ENCODE measurements at regions not wholly inside any gene's neighbourhood (a gene's known extent, or its start where the extent isn't known, plus 50 kb on each side); places are given as distances from the start of the nearest gene placed in this dataset.

- ATAC-seq = no peak
- TF ChIP-seq POLR2AphosphoS5 (IDR thresholded peaks at IDR 0.05; ENCODE audit: low read depth, low read length) (no peak), TCF7L2 (IDR thresholded peaks at IDR 0.05; ENCODE audit: low read depth, low read length) (no peak), CTCF (IDR thresholded peaks at IDR 0.05) (no peak), SIN3A (IDR thresholded peaks at IDR 0.05; ENCODE audit: borderline replicate concordance, insufficient read depth, low read depth, low read length) (no peak), REST (IDR thresholded peaks at IDR 0.05; ENCODE audit: insufficient read depth in 1 of 2, low read depth in 2 of 2, low read length in 1 of 2) (no peak)
- in situ Hi-C loops (cut with HindIII; ENCODE audit: low pct_unique_long_range_greater_than_20kb, low sequenced_read_pairs) (no loop called here), intact Hi-C loops (cut with micrococcal nuclease; ENCODE audit: unreplicated experiment) (no loop called here)
- BruUV-seq (replicated peaks) = no TSS peak
- CTCF ChIA-PET = no interaction called here
- Histone ChIP-seq H3K27me3 (ENCODE audit: control insufficient read depth, insufficient read depth, low read length) (no peaks in the 10 kb centered on the region), H3K36me3 (ENCODE audit: control insufficient read depth, insufficient read depth, low read length) (no peaks in the 10 kb centered on the region), H3K27ac (ENCODE audit: low read length) (no peak overlapping the region), H3K4me3 (ENCODE audit: low read depth in 2 of 2, low read length in 2 of 2) (no peak overlapping the region), H3K4me1 (ENCODE audit: control insufficient read depth, insufficient read depth, low read length) (no peaks in the 10 kb centered on the region), H3K9me3 (ENCODE audit: control insufficient read depth, insufficient read depth, low read depth, low read length) (no peaks in the 10 kb centered on the region)
- POLR2A ChIA-PET = interaction anchor here (0.6 kb wide), 1 partner anchor 1208 kb away, joined by 3 read pairs; no protein-coding TSS in a partner anchor
- DNase-seq (ENCODE audit: low read depth, low spot score) = no peak
Measured at GRCh38 chr9:80233102-80233843, 661.5 kb downstream of the TLE4 start.

GRCh38 chr9:80231318-80232236, 659.8 kb downstream of the TLE4 start:
- DNase-seq (ENCODE audit: low read depth, low spot score) (no peak), ATAC-seq (no peak)
- intact Hi-C loops (cut with micrococcal nuclease; ENCODE audit: unreplicated experiment) (no loop called here), in situ Hi-C loops (cut with HindIII; ENCODE audit: low pct_unique_long_range_greater_than_20kb, low sequenced_read_pairs) (no loop called here)
- H3K4me3 ChIP-seq (ENCODE audit: low read depth in 2 of 2, low read length in 2 of 2) = no peak overlapping the region
- H3K27me3 ChIP-seq (ENCODE audit: control insufficient read depth, insufficient read depth, low read length) = no peaks in the 10 kb centered on the region
- BruUV-seq (replicated peaks) = no TSS peak
- no peaks in the 10 kb centered on the region for H3K9me3 ChIP-seq (ENCODE audit: control insufficient read depth, insufficient read depth, low read depth, low read length)
- H3K27ac ChIP-seq (ENCODE audit: low read length) = no peak overlapping the region
- no peaks in the 10 kb centered on the region for H3K36me3 ChIP-seq (ENCODE audit: control insufficient read depth, insufficient read depth, low read length)
- TF ChIP-seq SIN3A (IDR thresholded peaks at IDR 0.05; ENCODE audit: borderline replicate concordance, insufficient read depth, low read depth, low read length) (no peak), CTCF (IDR thresholded peaks at IDR 0.05) (no peak), POLR2AphosphoS5 (IDR thresholded peaks at IDR 0.05; ENCODE audit: low read depth, low read length) (no peak), TCF7L2 (IDR thresholded peaks at IDR 0.05; ENCODE audit: low read depth, low read length) (no peak), REST (IDR thresholded peaks at IDR 0.05; ENCODE audit: insufficient read depth in 1 of 2, low read depth in 2 of 2, low read length in 1 of 2) (no peak)
- H3K4me1 ChIP-seq (ENCODE audit: control insufficient read depth, insufficient read depth, low read length) = no peaks in the 10 kb centered on the region
- CTCF ChIA-PET = no interaction called here
- POLR2A ChIA-PET = no interaction called here

Data from Panc1 (cell line).